Skeletal muscle cell (primary cell): ENCODE measurements at regions not wholly inside any gene's neighbourhood (a gene's known extent, or its start where the extent isn't known, plus 50 kb on each side); places are given as distances from the start of the nearest gene placed in this dataset.

Experiments used
- DNase-seq: peaks from one replicate; pipeline ENCODE4 v3.0.0-alpha.2; 2010; ENCODE audit warnings: low read depth
- H3K4me3 ChIP-seq: 2 replicates; pipeline ENCODE4 v1.5.1; 2011; ENCODE audit warnings: low read depth, mild to moderate bottlenecking, control low read depth, low read length, moderate library complexity

DNA sequence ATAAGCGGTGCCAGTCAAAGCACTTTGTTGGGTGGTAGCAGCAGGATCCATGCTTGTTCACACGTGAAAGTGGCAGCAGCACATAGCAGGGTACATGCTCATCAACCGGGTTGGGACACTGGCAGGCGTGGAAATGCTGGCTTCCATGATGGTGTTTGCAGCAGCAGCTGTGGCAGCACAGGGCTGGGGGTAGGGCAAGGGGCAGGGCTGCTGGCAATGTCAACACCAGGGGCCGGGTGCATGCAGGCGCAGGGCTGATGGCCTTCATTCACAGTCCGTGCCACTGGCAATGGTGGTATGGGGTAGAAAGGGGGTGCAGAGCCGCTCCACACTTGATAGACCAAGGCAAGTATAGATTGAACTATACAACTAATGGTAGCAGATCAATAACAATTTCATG lies 374.7 kb upstream of the FAM241A start:
- no peak overlapping the region for H3K4me3 ChIP-seq
- no peak for DNase-seq

- no peak overlapping the region for H3K4me3 ChIP-seq
- no peak for DNase-seq
Observed at GRCh38 chr4:111773858-111774257, 371.4 kb upstream of the FAM241A start.

GRCh38 chr4:111775556-111776297 lies 369.5 kb upstream of the FAM241A start:
- no peak overlapping the region for H3K4me3 ChIP-seq
- peak; percentile 13 for DNase-seq

GRCh38 chr4:111776561-111776960 lies 368.7 kb upstream of the FAM241A start:
- peak; percentile 19 for DNase-seq
- H3K4me3 ChIP-seq, result no peak overlapping the region

- no peak for DNase-seq
- no peak overlapping the region for H3K4me3 ChIP-seq
Observed at GRCh38 chr4:111778543-111778942, 366.7 kb upstream of the FAM241A start.

DNA sequence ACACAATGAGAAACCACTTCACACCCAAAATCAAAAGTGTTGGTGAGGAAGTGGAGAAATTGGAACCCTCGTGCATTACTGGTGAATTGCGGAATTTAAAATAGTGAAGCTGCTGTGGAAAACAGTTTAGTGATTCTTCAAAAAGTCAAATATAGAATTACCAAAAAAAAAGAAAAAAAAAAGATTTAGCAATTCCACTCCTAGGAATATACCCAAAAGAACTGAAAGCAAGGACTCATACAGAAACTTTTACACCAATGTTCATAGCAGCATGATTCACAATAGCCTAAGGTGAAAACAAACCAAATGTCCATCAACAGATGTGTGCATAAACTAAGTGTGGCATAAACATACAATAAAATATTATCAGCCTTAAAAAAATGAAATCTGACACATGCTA lies 364.3 kb upstream of the FAM241A start:
- H3K4me3 ChIP-seq, result no peak overlapping the region
- no peak for DNase-seq

GRCh38 chr4:111781611-111782010 lies 363.6 kb upstream of the FAM241A start:
- no peak for DNase-seq

DNA sequence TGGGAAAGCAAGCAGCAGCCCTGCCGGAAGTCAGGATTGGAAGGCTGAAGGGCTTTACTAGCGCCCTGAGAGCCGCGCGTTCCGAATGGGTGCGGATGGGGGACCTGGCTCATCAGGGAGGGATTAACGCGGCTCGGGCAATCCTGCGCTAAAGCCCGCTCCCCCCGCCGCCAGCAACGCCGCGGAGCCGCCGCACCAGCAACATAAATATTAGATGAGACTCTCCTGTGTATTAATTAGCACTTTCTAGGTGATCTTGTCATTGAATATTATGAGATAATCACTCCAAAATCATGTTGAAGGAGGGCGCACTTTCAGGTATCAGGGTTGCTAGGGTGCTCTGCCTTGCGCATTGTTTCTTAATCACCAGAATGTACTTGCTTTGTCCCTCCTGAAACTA lies 357.2 kb upstream of the FAM241A start:
- H3K4me3 ChIP-seq, result peak overlapping the region; percentile 12
- DNase-seq, result no peak

More at GRCh38 chr4:111781611-111782010, 363.6 kb upstream of the FAM241A start:
- no peak overlapping the region for H3K4me3 ChIP-seq

DNA sequence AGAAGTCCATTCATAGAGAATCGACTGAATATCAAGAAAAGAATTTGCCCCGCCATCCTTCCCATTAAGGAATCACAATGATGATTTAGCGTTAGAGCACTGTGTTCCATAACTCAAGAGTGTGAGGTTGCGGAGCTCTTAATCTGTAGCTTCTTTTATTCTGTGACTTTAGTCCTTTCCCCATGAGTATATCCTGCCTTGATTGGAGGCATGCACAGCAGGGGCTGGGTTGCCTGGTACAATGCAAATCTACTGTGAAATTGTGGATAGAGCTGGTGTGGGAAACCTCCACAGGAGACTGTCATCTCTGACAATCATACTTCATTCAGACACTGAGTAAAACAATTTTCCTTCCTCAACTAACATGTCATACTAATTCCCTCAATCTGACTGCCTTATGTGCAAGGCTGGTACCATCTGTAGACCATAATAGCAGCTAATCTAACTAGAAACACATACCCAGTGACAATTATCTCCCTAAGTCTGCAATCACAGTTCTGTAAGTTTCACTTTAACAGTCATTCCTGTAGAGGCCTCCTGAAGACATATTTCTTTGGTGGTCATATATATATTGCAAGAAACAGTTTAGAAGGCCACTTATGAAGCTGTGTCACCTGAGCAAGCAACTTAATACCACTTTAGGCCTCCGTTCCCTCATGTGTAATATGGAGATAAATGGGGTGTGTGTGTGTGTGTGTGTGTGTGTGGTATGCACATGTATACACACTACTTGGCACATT lies 355.2 kb upstream of the FAM241A start:
- H3K4me3 ChIP-seq, result no peak overlapping the region
- DNase-seq, result no peak

- DNase-seq, result no peak
- no peak overlapping the region for H3K4me3 ChIP-seq
Observed at GRCh38 chr4:111792632-111793031, 352.6 kb upstream of the FAM241A start.

DNA sequence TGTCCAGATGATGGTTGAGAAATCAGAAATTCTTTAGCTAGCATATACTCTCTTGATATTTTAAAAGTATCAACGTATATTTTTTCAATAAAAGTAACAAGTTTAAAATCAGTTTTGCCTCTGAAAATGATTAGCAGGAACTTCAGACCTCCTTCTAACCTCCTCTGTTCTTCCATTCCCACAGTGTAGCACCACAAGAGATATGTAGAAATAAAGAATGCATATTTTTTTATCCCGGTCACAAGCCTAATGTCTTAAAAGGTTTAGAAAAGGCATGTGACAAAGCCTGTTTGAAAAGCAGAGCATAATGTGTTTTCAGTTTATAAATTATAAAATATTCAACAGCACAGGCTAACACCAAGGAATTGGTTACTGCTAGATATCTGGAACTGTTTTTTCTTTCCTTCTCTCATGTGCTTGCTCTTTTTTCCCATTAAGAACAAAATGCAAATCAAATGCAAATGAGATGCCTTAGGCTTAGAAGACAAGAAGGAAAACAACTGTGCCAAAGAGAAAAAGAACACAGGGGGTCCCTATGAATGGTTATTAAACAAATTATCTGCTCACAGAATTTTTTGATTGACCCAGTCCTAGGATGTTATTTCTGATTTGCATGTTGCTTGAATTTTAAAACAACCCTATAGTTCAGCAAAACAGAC lies 351.7 kb upstream of the FAM241A start:
- no peak for DNase-seq

DNA sequence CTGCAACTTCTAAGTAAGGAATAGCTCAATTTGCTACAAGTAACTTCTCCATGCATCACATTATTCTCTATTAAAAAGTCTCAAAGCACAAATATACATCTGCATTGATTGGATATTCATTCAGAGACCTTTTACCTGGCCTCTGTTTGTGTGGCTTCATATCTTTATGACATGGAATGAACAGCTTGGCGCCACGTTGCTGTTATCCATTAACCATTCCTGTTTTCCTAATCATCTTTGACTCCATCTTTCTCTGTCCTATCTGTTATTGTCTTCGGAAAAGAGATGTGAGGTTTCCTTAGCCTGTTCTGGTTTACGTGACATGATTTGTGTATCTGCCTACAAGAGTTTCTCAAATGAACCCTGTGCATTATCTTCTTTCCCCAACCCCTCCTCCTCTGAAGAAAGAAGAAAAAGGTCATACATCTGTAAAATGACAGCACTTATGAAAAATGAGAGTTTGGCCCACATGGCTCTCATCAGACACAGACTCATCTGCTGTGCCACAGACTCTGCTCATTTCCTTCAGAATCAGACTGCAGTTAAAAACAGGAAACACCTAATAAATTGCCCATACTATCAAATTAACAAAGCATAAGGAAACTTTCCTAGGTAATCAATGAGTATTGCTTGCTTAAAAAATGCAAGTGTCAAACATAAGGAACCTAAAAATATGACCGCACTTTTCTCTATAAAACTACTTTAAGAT lies 347.6 kb upstream of the FAM241A start:
- no peak for DNase-seq
- no peak overlapping the region for H3K4me3 ChIP-seq

More for the DNA sequence above, 351.7 kb upstream of the FAM241A start:
- H3K4me3 ChIP-seq, result no peak overlapping the region

- no peak overlapping the region for H3K4me3 ChIP-seq
- DNase-seq, result no peak
Observed at GRCh38 chr4:111798840-111799239, 346.4 kb upstream of the FAM241A start.

DNA sequence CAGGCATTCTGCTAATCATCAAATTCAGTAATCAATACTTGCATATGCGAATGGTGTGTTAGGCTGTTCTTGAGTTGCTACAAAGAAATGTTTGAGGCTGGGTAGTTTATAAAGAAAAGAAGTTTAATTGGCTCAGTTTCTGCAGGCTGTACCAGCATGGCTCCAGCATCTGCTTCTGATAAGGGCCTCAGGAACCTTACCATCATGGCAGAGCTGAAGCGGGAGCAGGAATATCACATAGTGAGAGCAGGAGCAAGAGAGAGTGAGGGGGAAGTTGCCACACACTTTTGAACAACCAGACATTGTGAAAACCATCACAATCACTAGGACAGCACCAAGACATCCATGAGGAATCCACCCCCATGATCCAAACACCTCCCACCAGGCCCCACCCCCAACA lies 344.7 kb upstream of the FAM241A start:
- no peak for DNase-seq
- H3K4me3 ChIP-seq, result no peak overlapping the region

DNA sequence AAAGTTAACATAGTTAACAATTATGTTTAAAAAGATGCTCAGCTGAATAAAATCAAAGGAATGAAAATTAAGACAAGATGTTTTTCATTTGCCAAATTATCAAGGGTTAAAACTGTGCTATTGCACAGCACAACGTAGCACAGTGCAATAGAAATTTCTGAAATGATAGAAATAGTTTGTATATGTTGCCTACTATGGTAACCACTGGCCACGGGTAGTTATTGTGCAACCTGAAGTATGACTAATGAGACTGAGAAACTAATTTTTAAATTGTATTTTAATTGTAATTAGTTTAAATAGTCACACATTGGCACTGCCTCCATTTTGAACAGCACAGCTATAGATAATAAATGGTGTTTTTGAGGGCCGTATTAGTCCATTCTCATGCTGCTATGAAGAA lies 343.1 kb upstream of the FAM241A start:
- H3K4me3 ChIP-seq, result no peak overlapping the region
- no peak for DNase-seq

DNA sequence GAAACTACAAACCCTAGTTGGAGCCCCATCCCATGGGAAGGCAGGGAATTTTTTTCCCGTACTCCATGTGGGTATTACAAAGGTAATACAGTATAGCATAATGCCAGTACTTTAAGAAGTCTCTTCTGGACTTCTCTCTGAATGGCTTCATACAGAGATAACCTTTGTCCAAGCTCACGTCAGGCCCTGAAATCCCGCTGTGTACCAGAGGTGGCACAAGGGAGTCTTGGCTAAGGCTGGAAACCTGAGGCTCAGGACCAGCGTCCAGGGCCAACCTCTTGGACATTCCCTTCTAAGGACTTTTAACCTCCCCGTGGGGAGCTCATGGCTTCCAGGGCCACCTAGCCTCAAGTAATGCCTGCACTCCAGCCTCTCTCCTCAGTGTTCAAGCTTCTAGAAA lies 338.9 kb upstream of the FAM241A start:
- no peak overlapping the region for H3K4me3 ChIP-seq

GRCh38 chr4:111807576-111807975 lies 337.7 kb upstream of the FAM241A start:
- no peak for DNase-seq
- H3K4me3 ChIP-seq, result no peak overlapping the region

More for the DNA sequence above, 338.9 kb upstream of the FAM241A start:
- DNase-seq, result no peak

DNA sequence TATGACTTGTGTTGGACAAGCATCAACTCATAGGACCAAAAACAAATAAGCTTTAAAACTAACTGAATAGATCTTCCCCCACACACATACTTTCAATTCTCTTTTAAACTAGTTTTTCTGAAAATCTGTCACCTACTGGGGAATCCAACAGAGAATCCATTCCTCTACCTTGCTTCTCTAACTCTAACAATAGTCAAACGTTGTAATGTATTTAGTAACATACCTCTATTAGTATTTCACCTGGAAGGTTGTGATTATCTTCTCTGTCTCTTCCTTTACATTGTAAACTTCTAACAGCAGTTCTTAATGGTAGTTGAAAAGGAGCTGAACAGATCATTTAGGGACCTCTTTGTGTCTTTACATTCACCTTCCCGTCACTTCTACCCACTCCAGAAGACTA lies 337.1 kb upstream of the FAM241A start:
- no peak overlapping the region for H3K4me3 ChIP-seq
- no peak for DNase-seq

- DNase-seq, result no peak
- H3K4me3 ChIP-seq, result no peak overlapping the region
Observed at GRCh38 chr4:111811661-111812060, 333.6 kb upstream of the FAM241A start.

- no peak for DNase-seq
- H3K4me3 ChIP-seq, result no peak overlapping the region
Observed at GRCh38 chr4:111812114-111812513, 333.1 kb upstream of the FAM241A start.
